ENCODE measurements at regions not wholly inside any gene's neighbourhood (a gene's known extent, or its start where the extent isn't known, plus 50 kb on each side); places are given as distances from the start of the nearest gene placed in this dataset.

- Mint-ChIP-seq H3K27me3 (no peaks in the 10 kb centered on the region), H3K9me3 (ENCODE audit: low read depth) (peaks cover 5% of the 10 kb centered on the region), H3K4me1 (ENCODE audit: low read depth) (peaks cover 5% of the 10 kb centered on the region), H3K27ac (no peak overlapping the region), H3K36me3 (ENCODE audit: insufficient read depth) (no peaks in the 10 kb centered on the region), H3K4me3 (ENCODE audit: low read depth) (no peak overlapping the region)
- no peak for DNase-seq (ENCODE audit: low spot score, unreplicated experiment)
- TF ChIP-seq CTCF (IDR thresholded peaks at IDR 0.05; ENCODE audit: unreplicated experiment) = no peak
Measured at GRCh38 chr14:61168141-61168540, 113.0 kb downstream of the TMEM30B start.

- no peak for DNase-seq (ENCODE audit: low spot score, unreplicated experiment)
- peaks cover 5% of the 10 kb centered on the region for H3K4me1 Mint-ChIP-seq (ENCODE audit: low read depth)
- no peak overlapping the region for H3K4me3 Mint-ChIP-seq (ENCODE audit: low read depth)
- peaks cover 5% of the 10 kb centered on the region for H3K9me3 Mint-ChIP-seq (ENCODE audit: low read depth)
- H3K36me3 Mint-ChIP-seq (ENCODE audit: insufficient read depth) = no peaks in the 10 kb centered on the region
- no peak overlapping the region for H3K27ac Mint-ChIP-seq
- TF ChIP-seq CTCF (IDR thresholded peaks at IDR 0.05; ENCODE audit: unreplicated experiment) = no peak
- no peaks in the 10 kb centered on the region for H3K27me3 Mint-ChIP-seq
Measured at GRCh38 chr14:61167642-61168041, 113.5 kb downstream of the TMEM30B start.

- H3K27me3 Mint-ChIP-seq = no peaks in the 10 kb centered on the region
- peaks cover 5% of the 10 kb centered on the region for H3K9me3 Mint-ChIP-seq (ENCODE audit: low read depth)
- no peak for DNase-seq (ENCODE audit: low spot score, unreplicated experiment)
- no peaks in the 10 kb centered on the region for H3K36me3 Mint-ChIP-seq (ENCODE audit: insufficient read depth)
- no peak overlapping the region for H3K4me3 Mint-ChIP-seq (ENCODE audit: low read depth)
- no peak overlapping the region for H3K27ac Mint-ChIP-seq
- no peak for TF ChIP-seq CTCF (IDR thresholded peaks at IDR 0.05; ENCODE audit: unreplicated experiment)
- H3K4me1 Mint-ChIP-seq (ENCODE audit: low read depth) = no peaks in the 10 kb centered on the region
Measured at GRCh38 chr14:61160798-61161197, 120.3 kb downstream of the TMEM30B start.

- H3K27me3 Mint-ChIP-seq = no peaks in the 10 kb centered on the region
- peaks cover 6% of the 10 kb centered on the region for H3K4me1 Mint-ChIP-seq (ENCODE audit: low read depth)
- no peak overlapping the region for H3K27ac Mint-ChIP-seq
- no peak overlapping the region for H3K4me3 Mint-ChIP-seq (ENCODE audit: low read depth)
- peaks cover 3% of the 10 kb centered on the region for H3K9me3 Mint-ChIP-seq (ENCODE audit: low read depth)
- H3K36me3 Mint-ChIP-seq (ENCODE audit: insufficient read depth) = no peaks in the 10 kb centered on the region
- TF ChIP-seq CTCF (IDR thresholded peaks at IDR 0.05; ENCODE audit: unreplicated experiment) = no peak
- DNase-seq (ENCODE audit: low spot score, unreplicated experiment) = no peak
Measured at GRCh38 chr14:61154641-61155040, 126.5 kb downstream of the TMEM30B start.

- peaks cover 3% of the 10 kb centered on the region for H3K9me3 Mint-ChIP-seq (ENCODE audit: low read depth)
- no peak for DNase-seq (ENCODE audit: low spot score, unreplicated experiment)
- no peak overlapping the region for H3K27ac Mint-ChIP-seq
- no peak overlapping the region for H3K4me3 Mint-ChIP-seq (ENCODE audit: low read depth)
- peaks cover 6% of the 10 kb centered on the region for H3K4me1 Mint-ChIP-seq (ENCODE audit: low read depth)
- no peak for TF ChIP-seq CTCF (IDR thresholded peaks at IDR 0.05; ENCODE audit: unreplicated experiment)
- H3K36me3 Mint-ChIP-seq (ENCODE audit: insufficient read depth) = no peaks in the 10 kb centered on the region
- no peaks in the 10 kb centered on the region for H3K27me3 Mint-ChIP-seq
Measured at GRCh38 chr14:61153914-61154545, 127.1 kb downstream of the TMEM30B start.

Measured in progenitor cell of endocrine pancreas (in vitro differentiated cells).